ENCODE measurements at regions not wholly inside any gene's neighbourhood (a gene's known extent, or its start where the extent isn't known, plus 50 kb on each side); places are given as distances from the start of the nearest gene placed in this dataset.

DNA sequence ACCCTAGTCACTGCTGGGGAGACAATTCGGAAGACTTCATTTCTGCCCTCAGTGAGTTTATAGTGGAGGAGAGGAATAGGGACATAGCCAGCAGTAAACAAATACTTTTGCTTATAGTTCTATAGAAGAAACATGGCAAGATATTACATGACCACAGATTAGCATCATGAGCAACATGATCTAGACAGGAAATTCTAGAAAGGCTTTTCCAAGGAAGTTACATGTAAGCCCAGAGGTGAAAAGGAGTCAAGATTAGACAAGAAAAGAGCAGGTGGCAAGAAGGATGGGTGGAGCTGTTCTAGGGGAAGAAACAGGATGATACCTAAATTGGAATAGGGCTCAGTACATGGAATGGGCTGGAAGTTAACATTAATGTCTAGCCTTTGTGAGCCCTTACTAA, 82.8 kb upstream of the MYO10 start:
- no peak overlapping the region for H2AFZ ChIP-seq (ENCODE audit: low read depth, low read length)
- H3K36me3 ChIP-seq (ENCODE audit: control insufficient read depth, insufficient read depth, low read length), result no peaks in the 10 kb centered on the region
- H3K4me3 ChIP-seq, result no peak overlapping the region
- no peaks in the 10 kb centered on the region for H4K20me1 ChIP-seq (replicated peaks; ENCODE audit: control insufficient read depth, insufficient read depth, low read length)
- H3K4me1 ChIP-seq (replicated peaks in 1 of 2; ENCODE audit: control insufficient read depth in 2 of 2, insufficient read depth in 2 of 2, low read length in 2 of 2), result no peaks in the 10 kb centered on the region
- H3K9ac ChIP-seq (ENCODE audit: insufficient read depth in 1 of 2, low read depth in 2 of 2, low read length in 2 of 2), result no peak overlapping the region
- CTCF ChIA-PET (ENCODE audit: low intra/inter-chr PET ratio), result no interaction called here
- WGBS (ENCODE audit: insufficient coverage, low coverage, missing lambda C conversion rate), result 5% methylated on average over 1 of the region's 1 CpG
- H3K27me3 ChIP-seq (ENCODE audit: control insufficient read depth in 2 of 2, insufficient read depth in 2 of 2, low read length in 2 of 2), result no peaks in the 10 kb centered on the region
- in situ Hi-C loops (cut with MboI) (no loop called here), intact Hi-C loops (cut with micrococcal nuclease) (no loop called here)
- no peak for ATAC-seq
- no peak for DNase-seq (ENCODE audit: extremely low read depth in 1 of 4, low spot score in 3 of 4)
- BruUV-seq (replicated peaks), result no TSS peak
- POLR2A ChIA-PET, result no interaction called here
- H3K27ac ChIP-seq (ENCODE audit: extremely low read depth, low read depth, low read length), result no peak overlapping the region
- no peaks in the 10 kb centered on the region for H3K79me2 ChIP-seq (ENCODE audit: control insufficient read depth, insufficient read depth, low read length)
- no peak for FAIRE-seq
- H3K4me2 ChIP-seq (ENCODE audit: insufficient read depth, low read length), result no peak overlapping the region
- H3K9me3 ChIP-seq (replicated peaks; ENCODE audit: control insufficient read depth, insufficient read depth, low read depth, low read length), result no peaks in the 10 kb centered on the region
- no peaks in the 10 kb centered on the region for H3K9me1 ChIP-seq (ENCODE audit: control insufficient read depth, insufficient read depth, low read length)
- TF ChIP-seq ZNF780A (CRISPR knock-in tag; IDR thresholded peaks at IDR 0.05) (no peak), ZNF253 (CRISPR knock-in tag; conservative IDR thresholded peaks at IDR 0.05) (no peak), STAT5B (CRISPR knock-in tag; IDR thresholded peaks at IDR 0.05) (no peak), NONO (IDR thresholded peaks at IDR 0.05; ENCODE audit: low read depth in 2 of 2, low read length in 1 of 2) (no peak), MEF2D (tag; conservative IDR thresholded peaks at IDR 0.05; ENCODE audit: low read depth) (no peak), ZNF184 (CRISPR knock-in tag; IDR thresholded peaks at IDR 0.05) (no peak), POLR2AphosphoS5 (IDR thresholded peaks at IDR 0.05; ENCODE audit: control insufficient read depth, insufficient read depth, low read depth, low read length) (no peak), ZC3H4 (CRISPR knock-in tag; IDR thresholded peaks at IDR 0.05; ENCODE audit: borderline replicate concordance) (no peak), NCOR1 (IDR thresholded peaks at IDR 0.05) (no peak), XRCC3 (IDR thresholded peaks at IDR 0.05) (no peak), DDX20 (tag; IDR thresholded peaks at IDR 0.05; ENCODE audit: low read depth) (no peak), MECOM (CRISPR knock-in tag; IDR thresholded peaks at IDR 0.05) (no peak)
- TF ChIP-seq, protein P1, sequence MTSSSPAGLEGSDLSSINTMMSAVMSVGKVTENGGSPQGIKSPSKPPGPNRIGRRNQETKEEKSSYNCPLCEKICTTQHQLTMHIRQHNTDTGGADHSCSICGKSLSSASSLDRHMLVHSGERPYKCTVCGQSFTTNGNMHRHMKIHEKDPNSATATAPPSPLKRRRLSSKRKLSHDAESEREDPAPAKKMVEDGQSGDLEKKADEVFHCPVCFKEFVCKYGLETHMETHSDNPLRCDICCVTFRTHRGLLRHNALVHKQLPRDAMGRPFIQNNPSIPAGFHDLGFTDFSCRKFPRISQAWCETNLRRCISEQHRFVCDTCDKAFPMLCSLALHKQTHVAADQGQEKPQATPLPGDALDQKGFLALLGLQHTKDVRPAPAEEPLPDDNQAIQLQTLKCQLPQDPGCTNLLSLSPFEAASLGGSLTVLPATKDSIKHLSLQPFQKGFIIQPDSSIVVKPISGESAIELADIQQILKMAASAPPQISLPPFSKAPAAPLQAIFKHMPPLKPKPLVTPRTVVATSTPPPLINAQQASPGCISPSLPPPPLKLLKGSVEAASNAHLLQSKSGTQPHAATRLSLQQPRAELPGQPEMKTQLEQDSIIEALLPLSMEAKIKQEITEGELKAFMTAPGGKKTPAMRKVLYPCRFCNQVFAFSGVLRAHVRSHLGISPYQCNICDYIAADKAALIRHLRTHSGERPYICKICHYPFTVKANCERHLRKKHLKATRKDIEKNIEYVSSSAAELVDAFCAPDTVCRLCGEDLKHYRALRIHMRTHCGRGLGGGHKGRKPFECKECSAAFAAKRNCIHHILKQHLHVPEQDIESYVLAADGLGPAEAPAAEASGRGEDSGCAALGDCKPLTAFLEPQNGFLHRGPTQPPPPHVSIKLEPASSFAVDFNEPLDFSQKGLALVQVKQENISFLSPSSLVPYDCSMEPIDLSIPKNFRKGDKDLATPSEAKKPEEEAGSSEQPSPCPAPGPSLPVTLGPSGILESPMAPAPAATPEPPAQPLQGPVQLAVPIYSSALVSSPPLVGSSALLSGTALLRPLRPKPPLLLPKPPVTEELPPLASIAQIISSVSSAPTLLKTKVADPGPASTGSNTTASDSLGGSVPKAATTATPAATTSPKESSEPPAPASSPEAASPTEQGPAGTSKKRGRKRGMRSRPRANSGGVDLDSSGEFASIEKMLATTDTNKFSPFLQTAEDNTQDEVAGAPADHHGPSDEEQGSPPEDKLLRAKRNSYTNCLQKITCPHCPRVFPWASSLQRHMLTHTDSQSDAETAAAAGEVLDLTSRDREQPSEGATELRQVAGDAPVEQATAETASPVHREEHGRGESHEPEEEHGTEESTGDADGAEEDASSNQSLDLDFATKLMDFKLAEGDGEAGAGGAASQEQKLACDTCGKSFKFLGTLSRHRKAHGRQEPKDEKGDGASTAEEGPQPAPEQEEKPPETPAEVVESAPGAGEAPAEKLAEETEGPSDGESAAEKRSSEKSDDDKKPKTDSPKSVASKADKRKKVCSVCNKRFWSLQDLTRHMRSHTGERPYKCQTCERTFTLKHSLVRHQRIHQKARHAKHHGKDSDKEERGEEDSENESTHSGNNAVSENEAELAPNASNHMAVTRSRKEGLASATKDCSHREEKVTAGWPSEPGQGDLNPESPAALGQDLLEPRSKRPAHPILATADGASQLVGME (CRISPR knock-in tag; IDR thresholded peaks at IDR 0.05), result no peak
- TF ChIP-seq, protein P2, sequence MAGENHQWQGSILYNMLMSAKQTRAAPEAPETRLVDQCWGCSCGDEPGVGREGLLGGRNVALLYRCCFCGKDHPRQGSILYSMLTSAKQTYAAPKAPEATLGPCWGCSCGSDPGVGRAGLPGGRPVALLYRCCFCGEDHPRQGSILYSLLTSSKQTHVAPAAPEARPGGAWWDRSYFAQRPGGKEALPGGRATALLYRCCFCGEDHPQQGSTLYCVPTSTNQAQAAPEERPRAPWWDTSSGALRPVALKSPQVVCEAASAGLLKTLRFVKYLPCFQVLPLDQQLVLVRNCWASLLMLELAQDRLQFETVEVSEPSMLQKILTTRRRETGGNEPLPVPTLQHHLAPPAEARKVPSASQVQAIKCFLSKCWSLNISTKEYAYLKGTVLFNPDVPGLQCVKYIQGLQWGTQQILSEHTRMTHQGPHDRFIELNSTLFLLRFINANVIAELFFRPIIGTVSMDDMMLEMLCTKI (IDR thresholded peaks at IDR 0.05; ENCODE audit: partially characterized antibody), result no peak
- TF ChIP-seq, protein P3, sequence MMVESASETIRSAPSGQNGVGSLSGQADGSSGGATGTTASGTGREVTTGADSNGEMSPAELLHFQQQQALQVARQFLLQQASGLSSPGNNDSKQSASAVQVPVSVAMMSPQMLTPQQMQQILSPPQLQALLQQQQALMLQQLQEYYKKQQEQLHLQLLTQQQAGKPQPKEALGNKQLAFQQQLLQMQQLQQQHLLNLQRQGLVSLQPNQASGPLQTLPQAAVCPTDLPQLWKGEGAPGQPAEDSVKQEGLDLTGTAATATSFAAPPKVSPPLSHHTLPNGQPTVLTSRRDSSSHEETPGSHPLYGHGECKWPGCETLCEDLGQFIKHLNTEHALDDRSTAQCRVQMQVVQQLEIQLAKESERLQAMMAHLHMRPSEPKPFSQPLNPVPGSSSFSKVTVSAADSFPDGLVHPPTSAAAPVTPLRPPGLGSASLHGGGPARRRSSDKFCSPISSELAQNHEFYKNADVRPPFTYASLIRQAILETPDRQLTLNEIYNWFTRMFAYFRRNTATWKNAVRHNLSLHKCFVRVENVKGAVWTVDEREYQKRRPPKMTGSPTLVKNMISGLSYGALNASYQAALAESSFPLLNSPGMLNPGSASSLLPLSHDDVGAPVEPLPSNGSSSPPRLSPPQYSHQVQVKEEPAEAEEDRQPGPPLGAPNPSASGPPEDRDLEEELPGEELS (CRISPR knock-in tag; IDR thresholded peaks at IDR 0.05; ENCODE audit: borderline replicate concordance), result no peak
